Stimulated activated memory B cell treated with anti-CD40 and anti-IgM and Interleukin-4, amounts not matched to agents 10 μg/mL and 1 μg/mL and 100 μg/mL, for 72 hours (primary cell): ENCODE measurements at regions not wholly inside any gene's neighbourhood (a gene's known extent, or its start where the extent isn't known, plus 50 kb on each side); places are given as distances from the start of the nearest gene placed in this dataset.

Source experiments
- ATAC-seq: fragments of 150-1000 bp; cut with Tn5 transposase; 2 replicates; pipeline ENCODE4 v1.10.0; 2021
- H3K27ac Mint-ChIP-seq: one replicate; pipeline ENCODE4 v1.8.0; 2022; ENCODE audit warnings: mild to moderate bottlenecking, mixed read lengths
- H3K27me3 Mint-ChIP-seq: one replicate; pipeline ENCODE4 v1.8.0; 2022; ENCODE audit warnings: mixed read lengths
- H3K36me3 Mint-ChIP-seq: one replicate; pipeline ENCODE4 v1.8.0; 2022; ENCODE audit warnings: mixed read lengths
- H3K4me1 Mint-ChIP-seq: one replicate; pipeline ENCODE4 v1.8.0; 2022; ENCODE audit warnings: mixed read lengths
- H3K4me3 Mint-ChIP-seq: one replicate; pipeline ENCODE4 v1.8.0; 2022; ENCODE audit warnings: mild to moderate bottlenecking, moderate library complexity, mixed read lengths
- H3K9me3 Mint-ChIP-seq: one replicate; pipeline ENCODE4 v1.8.0; 2022; ENCODE audit warnings: mixed read lengths

DNA sequence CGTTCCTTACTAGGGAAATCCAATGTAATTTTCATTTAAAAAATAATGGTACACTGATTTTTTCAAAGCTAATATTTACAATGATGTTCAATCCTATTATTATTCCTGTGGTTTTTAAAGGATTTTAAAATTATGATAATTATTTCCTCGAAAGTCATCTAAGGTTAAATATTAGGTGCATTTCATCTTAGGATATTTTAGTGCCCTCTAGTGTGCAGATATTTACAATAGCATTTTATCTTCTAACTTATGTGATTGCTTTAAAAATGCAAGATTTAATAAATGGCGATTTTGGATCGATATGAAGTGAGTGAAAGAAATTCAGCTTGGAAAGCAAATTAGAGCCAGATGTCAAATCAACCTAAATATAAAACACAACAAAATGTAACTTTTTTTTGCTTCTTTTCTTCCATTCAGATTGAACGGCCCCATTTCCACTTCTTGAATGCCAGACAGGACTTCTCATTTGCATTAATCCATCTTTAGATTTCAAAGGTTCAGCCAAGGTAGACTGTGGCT is 293.5 kb downstream of the SLC6A15 start:
- no peak for ATAC-seq
- H3K27me3 Mint-ChIP-seq = no peaks in the 10 kb centered on the region
- peaks cover 3% of the 10 kb centered on the region for H3K9me3 Mint-ChIP-seq
- H3K36me3 Mint-ChIP-seq = no peaks in the 10 kb centered on the region
- no peak overlapping the region for H3K4me3 Mint-ChIP-seq
- H3K27ac Mint-ChIP-seq = no peak overlapping the region
- H3K4me1 Mint-ChIP-seq = no peaks in the 10 kb centered on the region

DNA sequence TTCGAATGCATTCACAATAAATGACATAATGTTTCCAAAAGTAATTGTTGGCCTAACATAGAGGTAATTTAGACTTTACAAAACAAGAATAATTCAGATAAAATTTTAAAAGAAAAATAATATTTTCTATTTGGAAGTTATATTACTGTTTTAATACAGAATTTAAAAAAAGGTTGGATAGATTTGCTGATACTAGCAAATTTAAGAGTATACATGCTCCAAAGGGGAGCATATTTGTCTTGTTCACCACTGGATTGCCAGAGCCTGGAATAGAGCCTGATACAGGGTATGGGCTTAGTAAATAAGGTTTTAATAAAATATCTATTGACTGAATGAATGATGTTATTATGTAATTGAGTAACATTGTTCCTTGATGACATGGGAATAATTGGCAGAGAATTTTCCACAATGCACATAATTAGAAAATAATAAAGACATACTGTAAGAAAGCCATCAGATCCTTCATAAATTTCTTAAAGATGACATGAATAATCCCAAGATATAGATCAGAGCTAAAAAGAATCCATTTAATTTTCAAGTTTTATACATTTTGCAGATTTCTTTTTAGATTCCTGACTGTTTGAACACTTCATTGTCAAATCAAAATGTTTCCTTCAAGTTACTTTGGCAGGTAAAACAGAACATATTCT is 305.3 kb downstream of the SLC6A15 start:
- H3K4me3 Mint-ChIP-seq = no peak overlapping the region
- H3K4me1 Mint-ChIP-seq = no peaks in the 10 kb centered on the region
- no peaks in the 10 kb centered on the region for H3K36me3 Mint-ChIP-seq
- no peaks in the 10 kb centered on the region for H3K9me3 Mint-ChIP-seq
- no peaks in the 10 kb centered on the region for H3K27me3 Mint-ChIP-seq
- H3K27ac Mint-ChIP-seq = no peak overlapping the region
- ATAC-seq = no peak

DNA sequence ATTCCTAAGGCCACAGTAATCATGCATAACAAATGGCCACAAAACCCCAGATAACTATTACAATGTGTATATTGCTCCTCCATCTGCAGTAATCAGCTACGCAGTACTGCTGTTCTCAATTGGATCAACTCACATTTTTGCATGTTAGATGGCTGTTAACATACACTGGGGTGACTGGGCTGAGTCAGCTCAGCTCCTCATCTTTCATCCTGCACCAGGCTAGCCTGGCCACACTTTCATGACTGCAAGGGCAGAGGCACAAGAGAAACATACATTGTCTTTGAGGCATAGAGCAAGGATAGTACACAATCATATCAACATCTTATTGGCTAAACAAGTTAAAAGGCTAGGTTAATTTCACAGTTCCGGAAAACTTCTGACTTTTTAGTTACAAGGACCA is 306.6 kb downstream of the SLC6A15 start:
- no peak for ATAC-seq
- no peaks in the 10 kb centered on the region for H3K36me3 Mint-ChIP-seq
- no peaks in the 10 kb centered on the region for H3K9me3 Mint-ChIP-seq
- H3K4me3 Mint-ChIP-seq = no peak overlapping the region
- no peak overlapping the region for H3K27ac Mint-ChIP-seq
- H3K27me3 Mint-ChIP-seq = no peaks in the 10 kb centered on the region
- no peaks in the 10 kb centered on the region for H3K4me1 Mint-ChIP-seq

DNA sequence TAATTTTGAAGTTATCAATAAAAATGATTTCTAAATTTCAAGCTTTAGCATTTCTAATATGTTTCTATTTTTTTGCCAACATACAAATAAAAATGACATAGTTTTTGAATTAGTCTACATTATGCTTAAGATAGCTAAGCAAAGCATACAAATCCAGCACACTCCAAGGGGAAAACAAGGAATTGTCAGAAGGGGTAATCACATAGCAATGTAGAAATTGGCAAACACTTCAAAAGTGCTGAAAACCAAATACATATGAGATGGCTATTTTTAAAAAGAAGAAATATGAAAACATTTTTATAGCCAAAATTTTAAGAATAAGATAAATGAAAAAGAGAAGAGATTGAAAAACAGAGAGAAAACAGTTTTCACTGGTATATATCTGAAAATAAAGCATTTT is 308.0 kb downstream of the SLC6A15 start:
- H3K9me3 Mint-ChIP-seq = no peaks in the 10 kb centered on the region
- no peak for ATAC-seq
- no peaks in the 10 kb centered on the region for H3K36me3 Mint-ChIP-seq
- H3K4me3 Mint-ChIP-seq = no peak overlapping the region
- no peaks in the 10 kb centered on the region for H3K4me1 Mint-ChIP-seq
- no peaks in the 10 kb centered on the region for H3K27me3 Mint-ChIP-seq
- no peak overlapping the region for H3K27ac Mint-ChIP-seq

DNA sequence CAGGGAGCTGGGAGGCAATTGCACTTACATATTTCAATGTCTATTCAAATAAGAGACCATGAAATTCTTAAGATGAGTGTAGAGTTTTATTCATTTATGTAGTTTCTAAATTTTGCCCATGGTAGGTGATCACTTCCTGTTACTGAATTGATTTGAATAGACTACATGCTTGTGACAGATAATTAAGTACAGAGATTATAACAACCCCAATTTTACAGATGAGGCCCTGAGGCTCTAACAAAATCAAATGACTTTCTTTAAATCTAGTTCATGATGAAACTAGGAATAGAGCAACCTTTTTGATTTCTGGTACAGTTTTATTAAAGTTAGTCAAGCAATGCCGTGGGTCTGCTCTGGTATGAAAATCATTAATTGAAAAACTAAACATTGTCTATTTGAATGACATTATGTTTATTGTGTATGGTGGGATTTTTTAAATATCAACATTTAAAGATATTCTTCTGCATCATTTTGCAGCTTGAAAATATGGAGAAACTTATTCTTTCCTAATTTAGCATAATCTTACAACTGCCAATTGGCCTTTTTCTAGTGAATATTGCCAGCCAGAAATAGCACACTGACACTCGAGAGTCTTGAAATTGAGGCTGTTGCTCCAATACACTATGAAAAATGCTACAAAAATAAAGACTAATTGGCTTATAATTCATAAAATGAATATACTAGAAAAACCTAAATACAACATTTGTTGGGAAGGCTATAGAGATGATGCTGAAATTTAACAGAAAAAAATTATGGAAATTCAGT is 308.9 kb downstream of the SLC6A15 start:
- ATAC-seq = no peak
- Mint-ChIP-seq H3K27me3 (no peaks in the 10 kb centered on the region), H3K4me3 (no peak overlapping the region), H3K36me3 (no peaks in the 10 kb centered on the region), H3K27ac (no peak overlapping the region), H3K4me1 (no peaks in the 10 kb centered on the region), H3K9me3 (no peaks in the 10 kb centered on the region)

DNA sequence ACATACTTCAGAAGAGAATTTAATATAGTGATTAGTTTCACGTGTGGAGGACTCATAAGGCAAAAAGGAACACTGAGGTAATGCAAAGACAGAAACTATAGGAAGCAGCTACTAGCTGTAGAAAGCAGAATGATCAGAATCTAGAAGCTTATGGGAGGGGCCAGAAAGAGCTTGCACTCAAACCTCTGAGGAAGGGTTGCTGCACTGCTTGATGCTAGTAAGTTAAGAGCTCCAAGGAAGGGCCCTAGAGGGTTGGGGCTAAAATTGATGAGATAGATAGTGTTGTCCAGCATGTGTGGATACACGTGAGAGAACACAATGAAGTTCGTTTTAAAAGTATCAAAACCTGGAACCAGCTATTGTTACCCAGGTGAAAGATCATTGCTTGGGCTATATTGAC is 311.1 kb downstream of the SLC6A15 start:
- H3K4me3 Mint-ChIP-seq = no peak overlapping the region
- H3K27me3 Mint-ChIP-seq = no peaks in the 10 kb centered on the region
- no peak for ATAC-seq
- no peaks in the 10 kb centered on the region for H3K4me1 Mint-ChIP-seq
- no peak overlapping the region for H3K27ac Mint-ChIP-seq
- H3K36me3 Mint-ChIP-seq = no peaks in the 10 kb centered on the region
- no peaks in the 10 kb centered on the region for H3K9me3 Mint-ChIP-seq

DNA sequence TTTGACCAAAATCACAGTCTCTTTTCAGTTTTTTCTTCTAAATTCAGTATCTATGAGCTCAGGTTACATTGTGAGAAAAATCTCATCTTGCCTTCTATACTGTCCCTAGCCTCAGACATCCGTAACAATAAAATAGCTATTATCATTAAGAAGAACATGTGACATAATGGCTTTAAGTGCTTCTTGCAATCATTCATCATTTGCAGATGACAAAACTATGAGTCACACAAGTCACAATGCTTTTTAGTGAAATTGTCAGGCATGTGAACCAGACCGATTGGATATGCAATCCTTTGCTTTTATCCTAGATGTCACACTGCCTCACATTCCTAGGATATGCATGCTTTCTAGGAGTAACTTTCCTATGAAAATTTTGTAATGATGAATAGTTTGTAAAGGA is 313.1 kb downstream of the SLC6A15 start:
- Mint-ChIP-seq H3K4me1 (no peaks in the 10 kb centered on the region), H3K36me3 (no peaks in the 10 kb centered on the region), H3K9me3 (no peaks in the 10 kb centered on the region), H3K27ac (no peak overlapping the region), H3K27me3 (no peaks in the 10 kb centered on the region), H3K4me3 (no peak overlapping the region)
- ATAC-seq = no peak

DNA sequence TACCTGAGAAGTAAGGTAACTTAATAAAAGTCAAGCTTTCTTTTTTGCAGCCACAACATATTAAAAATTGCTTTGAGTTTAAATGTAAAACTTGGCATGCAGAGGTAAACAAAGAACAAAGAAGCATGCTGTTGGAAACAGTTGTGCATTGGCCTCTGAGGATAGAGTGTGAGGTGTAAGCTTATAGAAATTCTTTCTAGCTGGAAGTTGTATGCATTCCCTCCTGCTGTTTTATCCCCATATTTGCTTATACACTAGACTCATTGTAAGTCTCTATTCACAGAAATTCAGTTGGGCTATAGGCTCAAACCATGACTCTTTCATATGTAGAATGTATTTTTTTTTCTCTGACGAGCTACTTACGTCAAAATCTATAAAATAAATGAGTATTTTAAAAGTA is 316.3 kb downstream of the SLC6A15 start:
- Mint-ChIP-seq H3K36me3 (no peaks in the 10 kb centered on the region), H3K9me3 (no peaks in the 10 kb centered on the region), H3K27ac (no peak overlapping the region), H3K4me1 (no peaks in the 10 kb centered on the region), H3K27me3 (no peaks in the 10 kb centered on the region), H3K4me3 (no peak overlapping the region)
- ATAC-seq = no peak

DNA sequence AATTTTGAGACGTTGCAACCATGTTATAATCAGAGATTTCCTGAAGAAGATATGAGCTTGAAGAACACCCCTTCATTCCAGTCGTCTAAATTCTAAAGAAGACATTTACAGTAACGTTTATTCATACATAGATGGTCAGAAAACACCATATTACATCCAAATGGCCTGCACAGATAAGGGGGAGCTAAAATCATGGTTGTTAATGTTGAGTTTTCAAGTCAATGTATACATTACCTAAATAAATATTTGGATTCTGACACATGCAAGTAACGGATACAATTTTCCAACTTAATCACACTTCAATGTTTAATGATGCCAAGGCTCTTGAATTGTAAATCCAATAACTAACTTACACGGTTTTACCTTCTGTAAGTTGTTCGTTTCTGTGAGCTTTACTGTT is 318.4 kb downstream of the SLC6A15 start:
- H3K36me3 Mint-ChIP-seq = no peaks in the 10 kb centered on the region
- no peak overlapping the region for H3K4me3 Mint-ChIP-seq
- ATAC-seq = no peak
- H3K9me3 Mint-ChIP-seq = no peaks in the 10 kb centered on the region
- H3K4me1 Mint-ChIP-seq = no peaks in the 10 kb centered on the region
- no peak overlapping the region for H3K27ac Mint-ChIP-seq
- H3K27me3 Mint-ChIP-seq = no peaks in the 10 kb centered on the region

DNA sequence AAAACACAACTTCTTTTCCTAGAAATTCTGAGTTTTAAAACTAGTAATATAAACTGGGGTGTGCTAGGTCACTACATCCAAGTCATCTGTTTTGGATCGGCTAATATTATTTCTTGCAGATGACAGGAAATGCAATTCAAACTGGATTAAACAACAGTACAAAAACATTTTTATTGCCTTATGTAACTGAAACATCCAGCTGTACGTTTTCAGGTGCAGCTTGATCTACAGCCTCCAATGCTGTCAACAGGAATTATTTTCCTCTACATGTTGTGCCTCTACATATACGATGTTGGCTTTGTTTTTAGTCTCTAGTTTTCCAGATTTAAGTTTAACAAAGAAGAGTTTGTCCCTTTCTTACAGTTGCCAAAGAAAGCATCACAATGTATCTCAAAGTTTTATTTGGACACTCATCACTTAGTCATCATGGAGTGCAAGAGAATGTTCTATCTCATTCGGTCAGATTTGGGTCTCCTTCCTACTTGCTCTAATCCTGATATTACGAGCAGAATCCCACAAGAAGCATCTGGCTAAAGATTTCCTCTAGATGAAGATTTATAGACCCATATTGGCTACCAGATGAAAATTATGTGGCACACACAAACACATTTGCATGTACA is 326.7 kb downstream of the SLC6A15 start:
- H3K27me3 Mint-ChIP-seq = no peaks in the 10 kb centered on the region
- no peak for ATAC-seq
- no peaks in the 10 kb centered on the region for H3K36me3 Mint-ChIP-seq
- H3K27ac Mint-ChIP-seq = no peak overlapping the region
- peaks cover 6% of the 10 kb centered on the region for H3K9me3 Mint-ChIP-seq
- H3K4me3 Mint-ChIP-seq = no peak overlapping the region
- H3K4me1 Mint-ChIP-seq = no peaks in the 10 kb centered on the region

DNA sequence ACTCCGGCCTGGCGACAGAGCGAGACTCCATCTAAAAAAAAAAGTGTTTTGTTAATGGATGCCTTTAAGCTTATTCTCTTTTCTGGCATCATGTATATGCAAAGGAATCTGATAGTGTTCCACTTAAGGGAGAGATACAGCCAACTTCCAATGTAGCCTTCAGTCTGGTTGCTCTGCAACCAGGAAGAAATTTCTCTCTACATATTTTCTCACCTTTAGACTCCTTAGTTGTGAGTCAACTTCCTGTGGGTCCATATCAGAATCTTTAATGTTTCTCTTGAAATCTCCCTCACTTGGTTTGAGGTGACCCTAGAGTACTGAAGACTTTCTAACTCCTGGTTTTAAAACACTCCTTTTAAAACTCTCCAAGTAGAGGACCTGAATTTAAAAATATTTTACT is 340.4 kb downstream of the SLC6A15 start:
- no peak overlapping the region for H3K4me3 Mint-ChIP-seq
- H3K9me3 Mint-ChIP-seq = peaks cover 13% of the 10 kb centered on the region
- H3K27me3 Mint-ChIP-seq = no peaks in the 10 kb centered on the region
- no peaks in the 10 kb centered on the region for H3K36me3 Mint-ChIP-seq
- ATAC-seq = no peak
- no peak overlapping the region for H3K27ac Mint-ChIP-seq
- H3K4me1 Mint-ChIP-seq = no peaks in the 10 kb centered on the region

DNA sequence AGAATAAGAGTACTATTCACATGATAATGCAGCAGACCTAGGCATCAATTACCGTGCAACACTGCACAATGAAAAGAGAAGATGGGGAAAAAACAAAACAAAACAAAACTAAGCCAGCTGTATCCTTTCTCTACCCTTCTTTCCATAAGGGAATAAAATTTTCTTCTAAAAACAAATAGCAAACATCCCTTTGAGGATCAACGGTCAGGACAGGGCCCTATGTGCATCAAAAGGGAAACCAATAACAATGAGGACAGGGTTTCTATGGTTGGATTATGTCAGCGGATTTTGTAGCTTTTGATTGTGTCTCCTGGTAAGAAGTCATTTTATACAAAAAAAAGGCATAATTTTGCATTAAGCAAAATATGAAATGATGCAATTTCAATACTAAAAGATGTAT is 350.3 kb downstream of the SLC6A15 start:
- Mint-ChIP-seq H3K27me3 (no peaks in the 10 kb centered on the region), H3K27ac (no peak overlapping the region), H3K4me1 (no peaks in the 10 kb centered on the region), H3K4me3 (no peak overlapping the region), H3K9me3 (no peaks in the 10 kb centered on the region), H3K36me3 (no peaks in the 10 kb centered on the region)
- ATAC-seq = no peak

DNA sequence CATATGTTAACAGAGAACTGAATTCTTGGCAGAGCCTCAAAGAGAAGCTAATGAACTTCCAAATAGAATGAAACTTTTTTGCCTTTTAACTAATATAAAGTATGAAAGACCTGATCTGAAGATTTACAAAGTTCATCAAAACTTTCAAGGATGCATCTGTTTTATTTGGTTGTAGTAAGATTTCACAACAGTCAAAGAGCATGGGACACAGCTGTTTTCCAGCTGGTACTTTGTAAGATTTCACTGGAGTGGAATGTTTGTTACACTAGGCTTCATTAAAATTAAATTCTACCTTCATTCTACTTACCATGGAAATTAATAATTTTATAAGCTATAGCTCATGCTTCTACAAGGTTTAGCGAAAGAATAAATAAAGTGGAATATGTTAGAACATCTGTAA is 351.2 kb downstream of the SLC6A15 start:
- no peak for ATAC-seq
- Mint-ChIP-seq H3K27me3 (no peaks in the 10 kb centered on the region), H3K4me1 (no peaks in the 10 kb centered on the region), H3K4me3 (no peak overlapping the region), H3K27ac (no peak overlapping the region), H3K36me3 (no peaks in the 10 kb centered on the region), H3K9me3 (no peaks in the 10 kb centered on the region)

DNA sequence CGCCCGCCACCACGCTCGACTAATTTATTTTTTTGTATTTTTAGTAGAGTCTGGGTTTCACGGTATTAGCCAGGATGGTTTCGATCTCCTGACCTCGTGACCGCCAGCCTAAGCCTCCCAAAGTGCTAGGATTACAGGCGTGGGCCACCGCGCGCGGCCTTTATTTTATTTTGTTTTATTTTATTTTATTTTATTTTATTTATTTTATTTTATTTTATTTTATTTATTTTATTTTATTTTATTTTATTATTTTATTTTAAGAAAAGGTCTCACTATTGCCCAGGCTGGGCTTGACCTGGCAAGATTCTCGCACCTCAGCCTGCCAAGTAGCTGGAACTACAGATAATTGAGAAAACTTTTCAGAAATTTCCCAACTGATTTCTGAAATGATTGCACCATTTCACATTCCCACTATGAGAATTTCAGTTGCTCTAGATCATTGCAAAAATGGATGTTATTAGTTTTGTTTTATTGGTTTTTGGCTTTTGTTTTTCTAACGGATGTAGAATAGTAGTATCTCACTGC is 358.3 kb downstream of the SLC6A15 start:
- no peak overlapping the region for H3K4me3 Mint-ChIP-seq
- no peaks in the 10 kb centered on the region for H3K27me3 Mint-ChIP-seq
- no peaks in the 10 kb centered on the region for H3K9me3 Mint-ChIP-seq
- no peaks in the 10 kb centered on the region for H3K4me1 Mint-ChIP-seq
- no peaks in the 10 kb centered on the region for H3K36me3 Mint-ChIP-seq
- no peak overlapping the region for H3K27ac Mint-ChIP-seq
- ATAC-seq = no peak

DNA sequence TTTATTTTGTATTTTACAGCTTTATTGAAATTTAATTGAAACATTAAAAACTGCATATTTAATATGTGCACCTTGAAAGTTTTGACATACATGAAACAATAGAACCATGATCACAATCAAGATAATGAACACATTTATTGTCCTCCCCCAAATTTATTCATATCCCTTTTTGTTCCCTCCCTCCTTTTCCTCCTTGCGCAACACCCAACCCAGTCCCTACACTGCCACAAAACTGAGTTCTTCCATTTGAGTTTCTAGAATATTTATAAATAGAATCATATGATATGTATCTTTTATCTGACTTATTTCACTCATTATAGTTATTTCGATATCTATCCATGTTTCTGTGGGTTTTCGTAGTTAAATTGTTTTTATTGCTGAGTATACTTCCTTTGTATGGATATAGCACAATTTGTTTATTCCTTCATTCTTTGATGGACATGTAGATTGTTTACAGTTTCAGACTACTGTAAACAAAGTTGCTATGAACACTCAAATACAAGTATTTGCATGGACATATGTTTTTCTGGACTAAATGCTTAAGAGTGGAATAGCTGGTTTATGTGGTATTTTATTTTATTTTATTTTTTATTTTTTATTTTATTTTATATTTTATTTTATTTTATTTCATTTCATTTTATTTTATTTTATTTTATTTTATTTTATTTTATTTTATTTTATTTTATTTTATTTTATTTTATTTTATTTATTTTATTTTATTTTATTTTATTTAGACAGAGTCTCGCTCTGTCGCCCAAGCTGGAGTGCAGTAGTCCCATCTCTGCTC is 359.1 kb downstream of the SLC6A15 start:
- ATAC-seq = no peak
- no peaks in the 10 kb centered on the region for H3K36me3 Mint-ChIP-seq

More for the DNA sequence above, 359.1 kb downstream of the SLC6A15 start:
- H3K4me3 Mint-ChIP-seq = no peak overlapping the region
- H3K9me3 Mint-ChIP-seq = no peaks in the 10 kb centered on the region
- H3K27ac Mint-ChIP-seq = no peak overlapping the region
- H3K4me1 Mint-ChIP-seq = no peaks in the 10 kb centered on the region
- H3K27me3 Mint-ChIP-seq = no peaks in the 10 kb centered on the region
